Left cardiac atrium (tissue), 4 donors: ENCODE measurements at regions not wholly inside any gene's neighbourhood (a gene's known extent, or its start where the extent isn't known, plus 50 kb on each side); places are given as distances from the start of the nearest gene placed in this dataset.

Experiments
- ATAC-seq, 2 donors: fragments of 200-7000 bp; cut with Tn5 transposase; one replicate each; pipeline ENCODE4 v1.9.1; 2020; ENCODE audit warnings: mild to moderate bottlenecking in 2 of 2, moderate library complexity in 2 of 2
- DNase-seq: peaks from one replicate; pipeline ENCODE4 v3.0.0-alpha.2; 2020
- intact Hi-C, 2 donors: fragments of 100-400 bp; cut with DNase I; formaldehyde crosslinking; loops; one replicate each; pipeline versions ENCODE4 v1.14.1 to v1.15.1; 2022 to 2023
- donor health status: DM: no; HTN: yes; CAD: no.
- donor health status: DM: no; HTN: yes; CAD: no; lungs with severe emphysema.
- donor health status: DM: yes; HTN: yes; CAD: no.
- donor health status: Dilated cardiomyopathy.

DNA sequence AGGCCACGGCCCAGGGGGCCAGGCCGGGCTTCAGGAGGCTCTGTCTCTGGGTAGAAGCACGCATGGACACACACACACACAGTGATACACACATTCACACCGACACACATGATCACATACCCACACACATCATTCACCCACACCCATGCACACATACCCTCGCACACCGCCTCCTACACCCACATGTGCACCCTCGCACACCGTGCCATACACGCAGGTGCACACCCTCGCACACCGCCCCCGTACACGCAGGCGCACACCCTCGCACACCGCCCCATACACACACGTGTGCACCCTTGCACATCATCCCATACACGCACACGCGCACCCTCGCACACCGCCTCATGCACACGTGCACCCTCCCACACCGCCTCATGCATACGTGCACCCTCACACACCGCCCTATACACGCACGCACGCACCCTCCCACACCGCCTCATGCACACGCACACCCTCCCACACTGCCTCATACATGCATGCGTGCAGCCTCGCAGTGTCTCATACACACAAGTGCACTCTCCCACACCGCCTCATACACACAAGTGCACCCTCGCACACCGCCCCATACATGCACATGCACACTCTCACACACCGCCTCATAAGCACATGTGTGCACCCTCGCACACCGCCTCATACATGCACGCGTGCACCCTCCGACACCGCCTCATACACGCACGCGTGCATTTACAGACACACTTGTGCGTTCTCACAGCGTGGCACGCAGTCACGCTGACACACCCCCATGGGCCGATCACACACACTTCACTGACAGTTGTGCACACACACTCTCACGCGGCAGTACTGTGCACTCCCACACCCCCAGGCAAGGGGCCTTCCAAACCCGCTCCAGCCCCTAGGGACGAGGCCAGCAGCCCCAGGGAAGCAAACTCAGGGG lies 128.1 kb downstream of the SIK1 start:
- ATAC-seq, result no peak
- peak; percentile 16 for DNase-seq
- intact Hi-C loops, result no loop called here

DNA sequence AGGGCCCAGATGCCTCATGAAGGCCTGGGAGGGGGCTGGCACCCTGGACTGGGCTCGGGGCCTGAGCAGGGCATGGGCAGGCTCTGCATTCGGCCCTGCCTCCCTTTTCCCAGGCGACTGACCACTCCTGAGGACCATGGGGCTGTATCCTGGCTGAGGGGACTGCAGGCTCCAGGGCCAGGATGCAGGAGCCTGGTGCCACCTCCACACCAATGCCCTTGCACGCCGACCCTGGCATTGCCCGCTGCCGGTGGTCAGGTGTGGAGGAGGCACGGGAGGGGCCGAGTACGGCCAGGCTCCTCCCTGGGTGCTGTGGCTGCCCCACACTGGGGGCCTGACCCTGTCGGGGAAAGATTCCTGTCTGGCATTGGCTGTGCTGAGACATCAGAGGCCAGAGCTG lies 128.9 kb downstream of the SIK1 start:
- DNase-seq (no peak), ATAC-seq (no peak)
- intact Hi-C loops, result no loop called here

DNA sequence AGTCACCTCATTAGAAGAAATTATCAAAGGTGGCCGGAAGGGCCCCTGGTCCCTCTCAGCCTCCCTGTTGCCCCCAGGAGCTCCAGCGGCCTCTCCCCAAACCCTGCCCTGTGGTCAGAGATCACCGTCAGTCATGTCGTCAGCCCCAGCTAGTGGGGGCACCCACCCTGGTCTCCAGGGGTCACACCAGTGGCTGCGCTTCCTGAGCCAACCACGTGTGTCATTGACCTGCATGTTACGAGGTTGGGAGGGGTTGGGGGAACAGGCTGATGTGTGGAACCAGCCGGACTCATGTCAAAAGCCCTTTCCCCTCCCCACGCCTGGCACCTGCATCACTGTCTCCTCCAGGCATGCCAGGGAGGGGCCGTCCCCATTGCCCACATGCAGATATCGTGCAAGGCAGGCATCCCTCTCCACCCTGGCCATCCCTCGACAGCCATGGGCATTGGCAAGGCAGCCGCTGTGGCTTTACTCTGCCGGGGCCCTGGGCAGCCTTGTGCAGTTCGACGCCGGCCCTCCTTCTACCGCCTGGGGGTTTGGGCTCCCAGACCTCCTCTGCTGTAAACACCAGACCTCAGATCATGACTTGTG lies 128.7 kb downstream of the CRYAA start:
- intact Hi-C loops, result no loop called here
- no peak for ATAC-seq
- DNase-seq, result peak; percentile 17

DNA sequence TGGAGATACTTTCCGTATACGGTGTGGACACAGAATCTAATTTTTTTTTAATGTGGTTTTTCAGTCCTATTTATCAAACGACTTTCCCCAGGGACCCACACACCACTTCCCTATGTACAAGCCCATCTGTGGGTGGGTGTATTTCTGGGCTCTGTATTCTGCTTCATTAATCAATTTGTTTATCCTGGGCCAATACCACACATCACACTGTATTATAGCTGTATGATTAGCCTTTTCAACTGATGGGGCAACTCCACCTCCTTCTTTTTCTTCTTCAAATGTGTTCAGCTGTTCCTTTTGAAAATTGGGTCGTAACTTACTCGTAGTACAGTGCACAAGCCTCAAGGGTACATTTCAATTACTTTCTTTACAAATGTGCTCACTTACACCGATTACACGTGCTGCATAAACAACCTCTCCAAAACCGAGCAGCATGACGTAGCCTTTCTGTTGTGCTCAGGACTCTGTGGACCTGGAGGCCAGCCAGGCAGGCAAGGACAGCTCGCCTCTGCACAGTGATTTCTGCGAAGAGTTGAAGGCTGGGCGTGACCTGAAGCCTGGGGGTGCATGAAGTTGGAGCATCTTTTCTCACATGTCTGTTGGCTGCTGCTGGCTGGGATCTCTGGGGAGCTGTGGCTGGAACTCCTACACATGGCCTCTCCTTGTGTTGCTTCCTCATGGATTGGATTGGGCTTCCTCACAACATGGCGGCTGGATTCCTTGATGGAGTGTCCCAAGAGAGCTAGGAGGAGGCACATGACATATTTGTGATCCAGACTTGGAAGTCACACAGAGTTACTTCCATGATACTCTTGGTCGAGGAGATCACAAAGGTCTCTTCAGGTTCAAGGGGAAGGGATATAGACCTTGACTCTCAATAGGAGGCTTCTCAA lies 126.5 kb downstream of the CRYAA start:
- DNase-seq, result no peak
- intact Hi-C loops, result no loop called here
- ATAC-seq, result no peak

DNA sequence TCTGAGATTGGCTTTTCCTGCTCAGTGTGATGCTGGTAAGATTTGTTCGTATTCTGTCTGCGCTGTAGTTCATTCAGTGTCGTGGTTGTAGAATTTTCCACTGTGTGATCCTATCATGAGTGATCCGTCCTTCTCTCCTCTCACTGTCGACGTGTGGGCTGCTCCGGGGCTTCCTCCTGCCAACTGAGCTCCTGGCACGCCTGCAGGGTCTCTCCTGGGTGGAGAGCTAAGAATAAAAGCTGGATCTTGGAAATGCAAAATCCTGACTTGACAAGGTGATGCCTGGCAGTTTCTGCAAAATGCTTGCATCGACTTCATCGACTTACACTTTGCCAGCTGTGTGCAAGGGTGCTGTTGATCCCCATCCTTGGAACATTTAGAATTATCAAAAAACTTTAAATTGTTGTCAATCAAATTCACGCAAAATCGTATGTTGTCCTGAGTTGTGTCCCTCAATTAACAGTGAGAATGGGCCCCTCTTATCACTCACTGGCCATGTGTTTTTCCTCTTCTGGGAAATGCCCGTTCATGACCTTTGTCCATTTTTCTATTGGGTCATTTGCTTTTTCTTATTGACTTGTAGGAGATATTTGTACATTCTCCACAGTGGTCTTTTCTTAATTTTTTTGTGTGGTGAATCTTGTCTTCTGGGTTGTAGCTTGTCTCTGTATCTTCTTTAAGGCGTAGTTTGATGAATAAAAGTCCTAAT lies 125.5 kb downstream of the CRYAA start:
- ATAC-seq, result peak; percentile 75 to 79
- DNase-seq, result peak; percentile 43
- intact Hi-C loops, result no loop called here

DNA sequence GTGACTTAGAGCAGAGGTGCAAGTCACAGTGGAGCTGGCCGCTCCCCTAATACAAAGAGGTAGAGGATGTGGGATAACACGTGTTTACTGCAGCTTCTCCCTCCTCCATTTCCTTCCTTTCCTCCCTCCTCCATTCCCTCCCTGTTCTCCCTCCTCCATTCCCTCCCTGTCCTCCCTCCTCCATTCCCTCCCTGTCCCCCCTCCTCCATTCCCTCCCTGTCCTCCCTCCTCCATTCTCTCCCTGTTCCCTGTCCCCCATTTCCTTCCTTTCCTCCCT lies 124.0 kb downstream of the CRYAA start:
- intact Hi-C loops, result no loop called here
- no peak for DNase-seq
- ATAC-seq, result no peak

DNA sequence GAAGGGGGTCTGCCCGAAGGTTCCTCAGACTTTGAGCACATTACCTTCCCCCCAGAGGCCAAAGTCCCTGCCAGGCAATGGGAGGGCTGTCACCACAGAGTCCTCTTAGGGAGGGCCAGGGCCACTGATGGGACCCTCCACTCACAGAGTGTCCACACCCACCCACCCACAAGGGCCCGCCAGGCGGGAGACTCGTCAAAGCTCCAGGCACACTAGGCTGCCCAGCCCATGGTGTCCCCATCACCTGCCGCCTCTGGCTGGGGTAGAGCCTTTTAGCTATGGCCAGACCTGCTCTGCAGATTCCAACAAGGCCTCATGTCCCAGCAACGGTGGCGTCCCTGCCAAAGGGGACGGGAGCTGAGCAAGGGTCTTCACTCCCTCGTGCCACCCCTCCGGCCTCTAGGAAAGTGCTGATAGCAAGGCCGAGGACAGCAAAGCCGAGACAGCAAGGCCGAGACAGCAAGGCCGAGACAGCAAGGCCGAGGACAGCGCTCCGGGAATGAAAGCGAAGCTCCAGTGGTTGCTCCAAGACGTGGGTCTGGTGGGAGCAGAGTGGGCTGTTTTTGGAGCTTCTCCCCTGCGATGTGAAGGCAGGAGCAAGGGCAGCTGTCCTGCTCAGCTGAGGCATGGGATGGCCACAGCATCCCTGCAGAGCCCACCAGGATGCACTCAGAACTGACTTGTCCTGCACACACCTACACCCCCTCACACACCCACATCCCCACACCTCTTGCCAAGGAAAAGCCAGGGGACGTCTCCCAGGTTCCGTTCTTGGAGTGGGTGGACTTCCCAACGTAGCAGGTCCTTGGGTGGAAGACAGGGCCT lies 123.4 kb downstream of the CRYAA start:
- DNase-seq (no peak), ATAC-seq (no peak)
- intact Hi-C loops, result no loop called here

DNA sequence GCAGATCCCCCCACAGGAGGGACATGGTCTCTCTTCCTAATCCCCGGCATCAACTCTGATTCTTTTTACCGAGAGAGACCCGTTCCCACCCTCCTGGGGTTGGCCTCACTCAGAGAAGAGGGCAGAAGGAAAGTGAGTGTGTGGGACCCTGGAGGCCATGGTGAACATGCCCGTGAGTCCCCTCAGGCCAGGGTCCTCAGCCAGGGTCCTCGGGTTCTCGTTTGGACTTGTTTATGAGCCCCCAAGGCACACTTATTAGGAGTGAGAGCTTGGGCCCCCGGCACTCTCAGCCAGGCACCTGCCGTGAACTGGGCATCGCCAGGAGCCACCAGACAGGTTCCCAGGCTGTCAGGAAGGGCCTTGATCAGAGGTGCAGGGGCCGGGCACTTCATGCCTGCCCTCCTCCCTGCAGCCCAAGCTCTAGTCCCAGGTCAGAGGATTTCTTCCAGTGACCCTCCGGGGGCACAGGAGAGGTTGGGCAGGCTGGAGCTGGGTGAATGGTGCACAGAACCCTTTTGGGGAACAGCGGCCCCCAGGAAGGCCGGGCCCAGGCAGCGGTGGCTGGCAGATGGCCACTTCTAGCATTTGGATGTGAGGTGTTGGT lies 122.6 kb downstream of the CRYAA start:
- intact Hi-C loops, result no loop called here
- ATAC-seq, result no peak
- no peak for DNase-seq

DNA sequence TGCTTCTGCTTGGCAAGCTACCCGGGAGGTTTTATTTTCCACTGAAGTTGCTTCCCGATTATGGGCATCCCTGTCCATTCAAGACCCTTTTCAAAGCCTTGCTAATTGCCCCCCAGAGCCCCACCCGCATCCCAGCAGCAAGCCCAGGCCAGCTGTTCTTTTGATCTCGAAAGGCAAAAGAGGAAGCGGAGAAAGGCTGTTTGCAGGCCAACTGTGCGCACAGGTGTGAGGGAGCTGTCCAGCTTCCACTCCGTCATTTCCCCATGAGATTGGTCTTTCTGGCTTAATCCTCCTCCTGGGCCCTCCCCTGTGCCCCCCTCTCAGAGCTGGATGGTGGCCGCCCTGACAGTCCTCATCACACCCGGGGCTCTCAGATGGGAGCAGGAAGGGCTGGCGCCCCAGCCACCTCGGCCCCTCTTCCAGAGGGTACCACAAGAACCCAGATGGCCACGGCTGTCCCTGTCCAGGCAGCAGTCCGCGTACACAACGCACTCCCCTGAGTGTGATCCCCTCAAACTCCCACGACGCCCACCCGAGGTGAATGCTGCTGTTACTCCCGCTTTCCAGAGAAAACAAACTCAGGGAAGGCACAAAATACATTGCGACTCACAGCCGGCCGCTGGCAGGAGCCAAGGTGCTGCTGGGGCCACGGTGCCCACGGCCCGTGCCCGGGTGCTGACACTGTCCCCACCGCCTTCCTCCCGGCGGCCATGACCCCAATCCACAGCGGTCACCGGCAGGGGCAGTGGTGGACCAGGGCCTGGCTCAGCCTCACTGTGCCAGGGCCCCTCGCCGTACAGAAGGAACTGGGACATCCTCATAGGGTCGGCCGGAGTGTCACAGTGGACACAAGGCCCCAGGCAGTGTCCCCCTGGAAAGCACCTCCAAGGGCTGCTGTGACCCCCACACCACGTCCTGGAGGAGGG lies 121.9 kb downstream of the CRYAA start:
- DNase-seq (no peak), ATAC-seq (no peak)

DNA sequence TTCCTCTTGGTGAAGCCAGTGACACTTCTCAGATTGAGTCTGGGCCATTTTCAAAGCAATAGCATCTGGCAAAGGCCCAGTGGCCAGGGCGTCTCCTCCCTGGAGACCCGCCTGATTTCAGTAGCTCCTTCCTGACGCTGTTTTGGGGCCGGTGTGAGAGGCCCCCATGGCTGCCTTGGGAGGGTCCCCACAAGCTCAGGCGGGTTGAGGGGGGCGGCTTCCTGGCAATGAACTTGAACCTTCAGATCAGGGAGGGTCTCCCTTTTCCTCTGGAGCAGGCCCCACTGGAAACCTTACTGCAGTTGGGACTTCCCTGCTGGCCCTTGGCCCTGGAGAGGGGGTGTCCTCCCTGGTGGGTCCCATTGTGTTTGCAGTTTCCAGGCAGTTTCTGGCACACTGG lies 121.2 kb downstream of the CRYAA start:
- ATAC-seq (no peak), DNase-seq (peak; percentile 14)
- intact Hi-C loops, result no loop called here

More for the DNA sequence above, 121.9 kb downstream of the CRYAA start:
- intact Hi-C loops, result no loop called here

DNA sequence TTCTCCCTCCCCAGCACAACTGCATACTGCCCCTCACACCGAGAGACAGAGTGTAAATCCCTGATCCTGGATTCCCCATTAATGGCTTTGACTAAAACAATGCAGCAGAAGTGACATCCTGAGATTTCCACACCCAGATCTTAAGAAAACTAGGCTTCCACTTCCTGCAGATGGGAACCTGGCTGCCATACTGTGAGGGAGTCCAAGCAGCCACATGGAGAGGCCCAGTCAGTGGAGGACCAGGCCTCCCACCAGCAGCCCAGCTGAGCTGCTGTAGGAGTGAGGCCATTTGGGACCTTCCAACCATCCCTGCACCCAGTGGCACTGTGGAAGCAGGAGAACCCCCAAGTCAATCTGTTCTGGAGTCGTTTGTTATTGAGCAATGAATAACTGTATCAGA lies 120.6 kb downstream of the CRYAA start:
- intact Hi-C loops, result no loop called here
- DNase-seq (no peak), ATAC-seq (no peak)

DNA sequence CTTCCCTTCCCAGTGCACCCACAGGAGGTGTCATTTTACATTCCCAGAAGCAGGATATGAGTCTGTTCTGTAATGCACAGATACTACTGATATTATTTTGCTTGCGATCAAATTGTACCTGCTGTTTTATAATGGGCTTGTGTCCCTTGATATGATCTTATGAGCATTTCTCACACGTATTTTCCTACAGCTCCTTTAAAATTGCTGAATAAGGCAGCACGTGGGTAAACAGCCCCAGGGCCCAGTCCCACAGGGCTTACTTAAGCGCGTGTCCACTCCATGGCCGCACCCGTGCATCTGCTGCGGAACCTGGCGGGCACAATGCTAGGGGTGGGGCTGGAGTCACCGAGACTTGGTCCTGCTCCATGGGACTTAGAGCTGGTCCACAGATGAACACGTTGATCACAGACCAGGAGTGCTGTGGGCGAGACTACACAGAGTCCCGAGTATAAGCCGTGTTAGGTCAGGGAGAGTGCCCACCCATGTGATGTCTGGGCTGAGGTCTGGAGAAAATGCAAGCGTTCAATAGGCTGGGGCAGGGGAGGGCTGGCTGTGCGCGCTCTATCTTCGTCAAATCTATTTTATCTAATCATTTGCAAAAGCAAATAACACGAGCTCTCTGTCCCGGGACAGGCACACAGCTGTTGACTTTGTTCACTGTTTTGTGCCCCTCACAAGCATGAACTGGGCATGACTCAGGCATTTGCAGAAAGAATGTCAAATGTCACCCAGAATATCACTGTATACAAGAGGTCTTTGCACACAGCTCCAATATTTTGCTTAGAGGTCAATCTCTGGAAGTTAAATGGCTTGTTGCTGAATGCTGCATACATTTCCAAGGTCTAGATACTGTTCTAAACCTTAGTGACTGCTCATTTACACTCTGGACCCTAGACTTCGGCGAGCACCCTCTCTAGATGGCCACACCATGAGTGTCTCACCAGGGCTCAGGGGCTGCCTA lies 119.3 kb downstream of the CRYAA start:
- intact Hi-C loops, result no loop called here
- ATAC-seq (peak in 1 of 2 donors; percentile 41), DNase-seq (no peak)

DNA sequence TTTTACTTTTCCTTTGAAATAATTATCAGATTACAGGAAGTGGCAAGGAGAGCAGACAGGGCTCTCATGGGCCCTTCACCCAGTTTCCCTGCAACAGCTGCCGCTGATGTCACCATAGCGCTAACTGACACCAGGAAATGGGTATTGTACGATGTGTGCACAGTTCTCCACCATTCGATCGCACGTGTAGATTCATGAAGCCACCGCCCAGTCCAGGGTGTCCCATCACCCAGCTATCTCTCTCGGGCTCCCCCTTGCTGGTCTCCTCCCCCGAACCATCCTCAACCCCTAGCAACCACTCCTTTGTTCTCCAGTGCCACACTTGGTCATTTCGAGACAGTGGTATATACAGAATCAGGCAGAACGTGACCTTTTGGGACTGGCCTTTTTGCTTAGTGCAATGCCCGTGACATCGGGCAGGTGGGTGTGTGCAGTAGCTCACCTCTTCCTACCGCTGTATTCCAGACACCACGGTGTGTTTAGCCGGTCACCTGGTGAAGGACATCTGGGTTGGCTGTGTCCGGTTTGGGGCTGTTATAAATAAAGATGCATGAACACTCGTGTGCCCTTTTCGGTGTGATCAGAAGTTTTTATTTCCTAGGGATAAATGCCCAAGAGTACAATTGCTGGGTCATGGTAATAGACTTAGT lies 118.4 kb downstream of the CRYAA start:
- DNase-seq (no peak), ATAC-seq (no peak)
- intact Hi-C loops, result no loop called here

DNA sequence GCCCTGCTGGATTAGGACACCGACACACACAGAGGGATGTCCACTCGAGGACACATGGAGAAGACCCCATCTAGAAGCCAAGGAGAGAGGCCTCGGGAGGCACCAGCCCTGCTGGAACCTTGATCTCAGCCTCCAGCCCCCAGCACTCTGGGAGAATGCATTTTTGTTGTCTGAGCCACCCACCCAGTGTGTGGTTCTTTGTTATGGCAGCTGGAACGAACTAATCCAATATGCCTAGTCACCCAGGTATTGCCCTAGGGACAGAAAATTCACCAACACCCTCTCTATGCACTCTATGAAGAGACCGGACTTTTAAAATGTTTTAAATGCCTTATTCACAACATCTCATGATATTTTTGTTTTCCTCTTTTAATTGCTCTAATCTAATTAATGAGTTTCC lies 117.4 kb downstream of the CRYAA start:
- intact Hi-C loops, result no loop called here
- DNase-seq, result no peak
- ATAC-seq, result no peak

DNA sequence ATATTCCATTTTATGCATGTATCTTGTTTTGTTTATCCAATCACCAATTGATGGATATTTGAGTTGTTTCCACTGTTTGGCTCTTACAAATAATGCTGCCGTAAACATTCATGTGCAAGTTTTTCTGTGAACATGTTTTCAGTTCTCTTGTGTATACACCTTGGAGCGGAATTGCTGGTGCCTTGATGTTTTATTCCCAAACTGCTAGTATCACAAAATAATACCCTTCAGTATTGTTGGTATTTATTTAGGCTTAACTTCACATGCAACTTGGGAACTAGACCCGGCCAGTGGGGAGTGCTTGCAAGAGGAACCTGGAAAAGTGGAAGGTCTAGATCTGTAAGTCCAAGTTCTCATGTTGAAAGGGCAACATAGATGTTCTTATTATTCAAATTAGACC lies 115.9 kb downstream of the CRYAA start:
- intact Hi-C loops, result no loop called here
- no peak for DNase-seq
- ATAC-seq, result no peak

DNA sequence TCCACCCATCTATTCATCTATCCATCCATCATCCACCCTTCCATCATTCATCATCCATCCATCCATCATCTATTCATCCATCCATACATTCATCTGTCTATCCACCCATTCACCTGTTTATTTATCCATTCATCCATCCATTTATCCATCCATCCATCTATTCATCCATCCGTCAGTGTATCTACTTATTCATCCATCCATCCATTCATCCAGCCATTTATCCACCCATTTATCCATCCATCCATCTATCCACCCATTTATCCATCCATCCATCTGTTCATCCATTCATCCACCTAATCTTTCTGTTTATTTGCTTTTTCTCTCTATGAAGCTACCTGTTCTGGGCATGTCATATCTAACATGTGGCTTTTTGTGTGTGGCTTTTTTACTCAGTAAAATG lies 115.4 kb downstream of the CRYAA start:
- DNase-seq (no peak), ATAC-seq (no peak)
- intact Hi-C loops, result no loop called here
